ENCODE measurements at regions not wholly inside any gene's neighbourhood (a gene's known extent, or its start where the extent isn't known, plus 50 kb on each side); places are given as distances from the start of the nearest gene placed in this dataset.
"Not testable (repeated sequence)": the region's sequence is repeated elsewhere in the genome, so short reads cannot be mapped to it uniquely, and the experiment has no call there.

GRCh38 chr17:77558846-77559626 lies 399.5 kb upstream of the TNRC6C start:
- Mint-ChIP-seq H3K4me3 (ENCODE audit: unreplicated experiment) (no peak overlapping the region), H3K36me3 (ENCODE audit: low read depth, unreplicated experiment) (no peaks in the 10 kb centered on the region), H3K27me3 (ENCODE audit: unreplicated experiment) (no peaks in the 10 kb centered on the region), H3K27ac (ENCODE audit: unreplicated experiment) (no peak overlapping the region), H3K4me1 (ENCODE audit: unreplicated experiment) (peaks cover 5% of the 10 kb centered on the region), H3K9me3 (ENCODE audit: unreplicated experiment) (no peaks in the 10 kb centered on the region)
- no peak for DNase-seq (ENCODE audit: low spot score)
- no peak for TF ChIP-seq CTCF (IDR thresholded peaks at IDR 0.05; ENCODE audit: unreplicated experiment)

GRCh38 chr17:77560381-77560780 lies 398.1 kb upstream of the TNRC6C start:
- Mint-ChIP-seq H3K9me3 (ENCODE audit: unreplicated experiment) (no peaks in the 10 kb centered on the region), H3K36me3 (ENCODE audit: low read depth, unreplicated experiment) (no peaks in the 10 kb centered on the region), H3K27me3 (ENCODE audit: unreplicated experiment) (peaks cover 3% of the 10 kb centered on the region), H3K4me3 (ENCODE audit: unreplicated experiment) (no peak overlapping the region), H3K27ac (ENCODE audit: unreplicated experiment) (no peak overlapping the region), H3K4me1 (ENCODE audit: unreplicated experiment) (peaks cover 5% of the 10 kb centered on the region)
- TF ChIP-seq CTCF (IDR thresholded peaks at IDR 0.05; ENCODE audit: unreplicated experiment) = no peak
- no peak for DNase-seq (ENCODE audit: low spot score)

GRCh38 chr17:77560841-77561240 lies 397.7 kb upstream of the TNRC6C start:
- peaks cover 5% of the 10 kb centered on the region for H3K4me1 Mint-ChIP-seq (ENCODE audit: unreplicated experiment)
- H3K4me3 Mint-ChIP-seq (ENCODE audit: unreplicated experiment) = no peak overlapping the region
- peaks cover 3% of the 10 kb centered on the region for H3K27me3 Mint-ChIP-seq (ENCODE audit: unreplicated experiment)
- H3K27ac Mint-ChIP-seq (ENCODE audit: unreplicated experiment) = no peak overlapping the region
- H3K36me3 Mint-ChIP-seq (ENCODE audit: low read depth, unreplicated experiment) = no peaks in the 10 kb centered on the region
- no peak for TF ChIP-seq CTCF (IDR thresholded peaks at IDR 0.05; ENCODE audit: unreplicated experiment)
- no peak for DNase-seq (ENCODE audit: low spot score)
- no peaks in the 10 kb centered on the region for H3K9me3 Mint-ChIP-seq (ENCODE audit: unreplicated experiment)

GRCh38 chr17:77562361-77562760 lies 396.1 kb upstream of the TNRC6C start:
- not testable (repeated sequence) for H3K9me3 Mint-ChIP-seq (ENCODE audit: unreplicated experiment); H3K4me3 Mint-ChIP-seq (ENCODE audit: unreplicated experiment); H3K27ac Mint-ChIP-seq (ENCODE audit: unreplicated experiment); H3K36me3 Mint-ChIP-seq (ENCODE audit: low read depth, unreplicated experiment); H3K27me3 Mint-ChIP-seq (ENCODE audit: unreplicated experiment); DNase-seq (ENCODE audit: low spot score); H3K4me1 Mint-ChIP-seq (ENCODE audit: unreplicated experiment)

- no peak for DNase-seq (ENCODE audit: low spot score)
- Mint-ChIP-seq H3K4me3 (ENCODE audit: unreplicated experiment) (no peak overlapping the region), H3K4me1 (ENCODE audit: unreplicated experiment) (no peaks in the 10 kb centered on the region), H3K27me3 (ENCODE audit: unreplicated experiment) (peaks cover 3% of the 10 kb centered on the region), H3K27ac (ENCODE audit: unreplicated experiment) (no peak overlapping the region), H3K36me3 (ENCODE audit: low read depth, unreplicated experiment) (no peaks in the 10 kb centered on the region), H3K9me3 (ENCODE audit: unreplicated experiment) (no peaks in the 10 kb centered on the region)
- TF ChIP-seq CTCF (IDR thresholded peaks at IDR 0.05; ENCODE audit: unreplicated experiment) = no peak
Measured at GRCh38 chr17:77563439-77564102, 394.9 kb upstream of the TNRC6C start.
